Body of pancreas (tissue), 4 donors: ENCODE measurements at regions not wholly inside any gene's neighbourhood (a gene's known extent, or its start where the extent isn't known, plus 50 kb on each side); places are given as distances from the start of the nearest gene placed in this dataset.

Experiments
- POLR2A ChIP-seq, 3 donors: fragments of 450-650 bp; IDR thresholded peaks; one replicate each; pipeline ENCODE4 v1.6.1; 2016; ENCODE audit warnings: antibody characterized with exemption in 3 of 3, mild to moderate bottlenecking in 2 of 3
- TF ChIP-seq, protein P1 (sequence below), 7 experiments: fragments of 450-650 bp in 4 of 7; fragments of 200-600 bp in 3 of 7; sonication (generic) in 3 of 7; IDR thresholded peaks; one replicate each; pipeline ENCODE4 v1.5.1; 2016 to 2019; ENCODE audit warnings: antibody characterized with exemption in 7 of 7

DNA sequence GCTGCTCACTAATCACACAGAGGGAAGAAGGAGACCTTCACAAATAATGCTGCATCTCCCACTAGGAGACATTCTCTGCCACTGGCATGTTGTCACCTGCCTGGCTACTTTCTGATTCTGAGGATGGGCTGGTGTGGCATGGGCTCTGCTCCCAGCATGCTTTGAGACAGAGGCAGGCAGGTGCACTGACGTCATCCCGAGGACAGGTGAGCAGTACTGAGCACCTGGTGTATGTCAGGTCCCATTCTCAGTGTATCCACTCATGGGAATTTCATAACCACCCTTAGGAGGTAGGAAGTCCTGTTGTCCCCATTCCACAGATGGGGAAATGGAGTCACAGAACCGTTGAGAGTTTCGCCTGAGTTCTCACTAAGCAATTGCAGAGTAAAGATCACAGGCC is 597.9 kb downstream of the VRK1 start:
- no peak for TF ChIP-seq POLR2A (IDR thresholded peaks at IDR 0.05)
- TF ChIP-seq, protein P1, sequence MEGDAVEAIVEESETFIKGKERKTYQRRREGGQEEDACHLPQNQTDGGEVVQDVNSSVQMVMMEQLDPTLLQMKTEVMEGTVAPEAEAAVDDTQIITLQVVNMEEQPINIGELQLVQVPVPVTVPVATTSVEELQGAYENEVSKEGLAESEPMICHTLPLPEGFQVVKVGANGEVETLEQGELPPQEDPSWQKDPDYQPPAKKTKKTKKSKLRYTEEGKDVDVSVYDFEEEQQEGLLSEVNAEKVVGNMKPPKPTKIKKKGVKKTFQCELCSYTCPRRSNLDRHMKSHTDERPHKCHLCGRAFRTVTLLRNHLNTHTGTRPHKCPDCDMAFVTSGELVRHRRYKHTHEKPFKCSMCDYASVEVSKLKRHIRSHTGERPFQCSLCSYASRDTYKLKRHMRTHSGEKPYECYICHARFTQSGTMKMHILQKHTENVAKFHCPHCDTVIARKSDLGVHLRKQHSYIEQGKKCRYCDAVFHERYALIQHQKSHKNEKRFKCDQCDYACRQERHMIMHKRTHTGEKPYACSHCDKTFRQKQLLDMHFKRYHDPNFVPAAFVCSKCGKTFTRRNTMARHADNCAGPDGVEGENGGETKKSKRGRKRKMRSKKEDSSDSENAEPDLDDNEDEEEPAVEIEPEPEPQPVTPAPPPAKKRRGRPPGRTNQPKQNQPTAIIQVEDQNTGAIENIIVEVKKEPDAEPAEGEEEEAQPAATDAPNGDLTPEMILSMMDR (IDR thresholded peaks at IDR 0.05) = no peak
